PFSK-1 (cell line): ENCODE measurements at regions not wholly inside any gene's neighbourhood (a gene's known extent, or its start where the extent isn't known, plus 50 kb on each side); places are given as distances from the start of the nearest gene placed in this dataset.

ENCODE experiments used
- FOXP2 ChIP-seq: optimal IDR thresholded peaks from 2 replicates; pipeline ENCODE3; 2011; ENCODE audit warnings: borderline replicate concordance, control low read depth, inconsistent platforms; ENCODE audit not compliant: insufficient read depth; ENCODE audit errors: extremely low read length, extremely low read depth
- POLR2AphosphoS5 ChIP-seq: IDR thresholded peaks from 2 replicates; pipeline ENCODE4 v1.6.1; 2012; ENCODE audit warnings: low read depth, mild to moderate bottlenecking, control low read depth, low read length, moderate library complexity
- SIN3A ChIP-seq: IDR thresholded peaks from 2 replicates; pipeline ENCODE4 v1.6.1; 2012; ENCODE audit warnings: mild to moderate bottlenecking, low read length, moderate library complexity, borderline replicate concordance; ENCODE audit not compliant: insufficient read depth
- TAF1 ChIP-seq: IDR thresholded peaks from 2 replicates; pipeline ENCODE4 v1.6.1; 2012; ENCODE audit warnings: low read length, control low read depth, borderline replicate concordance; ENCODE audit not compliant: insufficient read depth
- TF ChIP-seq, protein P1 (sequence below), 2 experiments: IDR thresholded peaks; 2 replicates each; pipeline versions ENCODE4 v1.6.1 to v1.8.0; 2011 to 2012; ENCODE audit warnings: low read depth in 2 of 2, low read length in 2 of 2, control low read depth in 1 of 2, inconsistent platforms in 1 of 2, mild to moderate bottlenecking in 1 of 2, moderate library complexity in 1 of 2; ENCODE audit not compliant: insufficient read depth in 1 of 2

- TF ChIP-seq POLR2AphosphoS5 (no peak), SIN3A (no peak), TAF1 (no peak), FOXP2 (no peak)
- TF ChIP-seq, protein P1, sequence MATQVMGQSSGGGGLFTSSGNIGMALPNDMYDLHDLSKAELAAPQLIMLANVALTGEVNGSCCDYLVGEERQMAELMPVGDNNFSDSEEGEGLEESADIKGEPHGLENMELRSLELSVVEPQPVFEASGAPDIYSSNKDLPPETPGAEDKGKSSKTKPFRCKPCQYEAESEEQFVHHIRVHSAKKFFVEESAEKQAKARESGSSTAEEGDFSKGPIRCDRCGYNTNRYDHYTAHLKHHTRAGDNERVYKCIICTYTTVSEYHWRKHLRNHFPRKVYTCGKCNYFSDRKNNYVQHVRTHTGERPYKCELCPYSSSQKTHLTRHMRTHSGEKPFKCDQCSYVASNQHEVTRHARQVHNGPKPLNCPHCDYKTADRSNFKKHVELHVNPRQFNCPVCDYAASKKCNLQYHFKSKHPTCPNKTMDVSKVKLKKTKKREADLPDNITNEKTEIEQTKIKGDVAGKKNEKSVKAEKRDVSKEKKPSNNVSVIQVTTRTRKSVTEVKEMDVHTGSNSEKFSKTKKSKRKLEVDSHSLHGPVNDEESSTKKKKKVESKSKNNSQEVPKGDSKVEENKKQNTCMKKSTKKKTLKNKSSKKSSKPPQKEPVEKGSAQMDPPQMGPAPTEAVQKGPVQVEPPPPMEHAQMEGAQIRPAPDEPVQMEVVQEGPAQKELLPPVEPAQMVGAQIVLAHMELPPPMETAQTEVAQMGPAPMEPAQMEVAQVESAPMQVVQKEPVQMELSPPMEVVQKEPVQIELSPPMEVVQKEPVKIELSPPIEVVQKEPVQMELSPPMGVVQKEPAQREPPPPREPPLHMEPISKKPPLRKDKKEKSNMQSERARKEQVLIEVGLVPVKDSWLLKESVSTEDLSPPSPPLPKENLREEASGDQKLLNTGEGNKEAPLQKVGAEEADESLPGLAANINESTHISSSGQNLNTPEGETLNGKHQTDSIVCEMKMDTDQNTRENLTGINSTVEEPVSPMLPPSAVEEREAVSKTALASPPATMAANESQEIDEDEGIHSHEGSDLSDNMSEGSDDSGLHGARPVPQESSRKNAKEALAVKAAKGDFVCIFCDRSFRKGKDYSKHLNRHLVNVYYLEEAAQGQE (IDR thresholded peaks at IDR 0.05; ENCODE audit: insufficient read depth in 1 of 2, low read depth in 2 of 2, low read length in 2 of 2), result no peak
Measured at GRCh38 chr2:17115466-17115865, 402.8 kb downstream of the RAD51AP2 start.
